ENCODE measurements at regions not wholly inside any gene's neighbourhood (a gene's known extent, or its start where the extent isn't known, plus 50 kb on each side); places are given as distances from the start of the nearest gene placed in this dataset.
"Not testable (repeated sequence)": the region's sequence is repeated elsewhere in the genome, so short reads cannot be mapped to it uniquely, and the experiment has no call there.

GRCh38 chr19:31018936-31019335, 330.3 kb downstream of the TSHZ3 start:
- DNase-seq: no peak

- no peak for DNase-seq
Observed at GRCh38 chr19:31015778-31016177, 333.5 kb downstream of the TSHZ3 start.

- no peak for DNase-seq
Observed at GRCh38 chr19:31014668-31015067, 334.6 kb downstream of the TSHZ3 start.

GRCh38 chr19:31013384-31014020, 335.7 kb downstream of the TSHZ3 start:
- no peak for DNase-seq

DNA sequence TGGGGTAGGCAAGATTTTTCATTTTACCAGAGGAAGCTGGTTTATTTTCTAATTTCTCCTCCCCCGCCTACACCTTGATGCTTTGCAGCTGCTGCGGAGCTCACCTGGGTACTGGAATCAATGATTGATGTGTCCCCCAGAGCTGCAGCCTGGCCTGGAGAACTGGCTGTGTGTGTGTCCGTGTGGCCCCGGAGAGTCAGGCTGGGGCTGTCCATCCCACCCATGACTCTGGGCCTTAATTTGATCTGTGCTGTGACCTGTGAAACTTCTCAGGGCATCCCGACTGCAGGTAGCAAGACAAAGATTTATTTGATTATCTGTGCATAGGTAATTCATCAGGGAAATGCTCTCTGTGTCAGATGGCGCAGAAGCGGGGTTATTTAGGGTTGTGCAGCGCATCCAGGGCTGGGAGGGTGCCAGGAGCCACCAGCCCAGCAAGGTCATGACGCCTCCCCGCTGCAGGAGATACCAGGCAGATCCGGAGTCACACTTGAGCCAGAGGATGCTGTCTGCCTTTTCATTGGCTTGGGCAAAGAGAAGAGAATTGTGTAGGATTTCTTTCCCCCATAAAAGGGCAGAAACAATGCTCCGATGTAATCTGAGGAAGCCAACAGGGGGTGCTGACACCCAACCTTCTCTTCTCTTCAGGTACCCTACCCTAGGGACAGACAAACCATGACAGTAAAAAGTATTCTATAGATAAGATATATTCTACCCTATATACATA, 346.6 kb downstream of the TSHZ3 start:
- DNase-seq: no peak

GRCh38 chr19:31001991-31002390, 347.2 kb downstream of the TSHZ3 start:
- no peak for DNase-seq

GRCh38 chr19:31000913-31001312, 348.3 kb downstream of the TSHZ3 start:
- no peak for DNase-seq

- DNase-seq: no peak
Observed at GRCh38 chr19:30999726-31000125, 349.5 kb downstream of the TSHZ3 start.

- no peak for DNase-seq
Observed at GRCh38 chr19:30997222-30997621, 352.0 kb downstream of the TSHZ3 start.

GRCh38 chr19:30978639-30979038, 370.6 kb downstream of the TSHZ3 start:
- DNase-seq: no peak

- no peak for DNase-seq
Observed at GRCh38 chr19:30969591-30969990, 379.6 kb downstream of the TSHZ3 start.

DNA sequence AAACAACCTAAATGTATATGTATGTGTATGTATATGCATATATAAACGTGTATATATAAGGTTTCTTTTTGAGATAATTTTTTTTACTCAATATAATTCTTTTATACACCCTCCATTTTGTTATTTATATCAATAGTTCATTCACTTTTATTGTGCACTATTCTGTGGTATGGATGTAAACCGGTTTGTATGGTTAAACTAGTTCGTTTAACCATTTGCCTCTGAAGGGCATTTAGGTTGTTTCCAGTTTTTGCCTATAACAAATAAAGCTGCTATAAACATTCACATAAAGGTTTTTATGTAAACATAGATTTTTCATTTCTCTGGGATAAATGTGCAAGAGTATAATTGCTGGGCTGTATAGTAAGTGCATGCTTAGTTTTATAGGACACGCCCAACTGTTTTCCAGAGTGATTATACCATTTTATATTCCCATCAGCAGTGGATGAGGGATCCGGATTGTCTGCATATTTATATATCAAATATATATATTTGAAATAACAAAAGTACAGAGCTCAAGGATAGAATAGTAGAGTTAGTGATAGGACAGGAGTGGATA, 380.3 kb downstream of the TSHZ3 start:
- DNase-seq: no peak

DNA sequence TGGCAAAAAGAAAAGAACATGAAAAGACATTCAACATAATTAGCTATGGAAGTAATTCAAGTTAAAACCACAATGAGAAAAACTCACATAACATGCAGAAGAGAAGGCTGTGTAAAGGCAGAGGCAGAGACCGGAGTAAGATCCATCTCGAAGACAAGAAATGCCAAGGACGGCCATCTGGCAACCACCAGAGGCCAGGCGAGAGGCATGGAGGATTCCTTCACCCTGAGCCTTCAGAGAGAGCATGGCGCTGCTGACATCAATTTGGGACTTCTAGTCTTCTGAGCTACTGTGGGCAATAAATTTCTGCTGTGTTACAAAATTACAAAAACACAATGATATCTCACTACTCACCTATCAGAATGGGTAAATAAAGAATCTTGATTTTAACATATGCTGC, 381.0 kb downstream of the TSHZ3 start:
- DNase-seq: no peak

DNA sequence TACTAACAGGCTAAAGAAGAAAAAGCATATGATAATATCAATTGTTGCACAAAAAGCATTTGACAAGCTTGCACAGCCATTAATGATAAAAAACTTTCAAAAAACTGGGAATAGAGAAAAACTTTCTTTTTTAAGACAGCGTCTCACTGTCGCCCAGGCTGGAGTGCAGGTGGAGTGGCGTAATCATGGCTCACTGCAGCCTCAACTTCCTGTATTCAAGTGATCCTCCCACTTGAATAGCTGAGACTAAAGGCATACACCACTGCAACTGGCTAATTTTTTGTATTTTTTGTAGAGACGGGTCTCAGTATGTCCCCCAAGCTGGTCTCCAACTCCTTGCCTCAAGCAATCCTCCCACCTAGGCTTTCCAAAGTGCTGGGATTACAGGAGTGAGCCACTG, 382.8 kb downstream of the TSHZ3 start:
- DNase-seq: no peak

DNA sequence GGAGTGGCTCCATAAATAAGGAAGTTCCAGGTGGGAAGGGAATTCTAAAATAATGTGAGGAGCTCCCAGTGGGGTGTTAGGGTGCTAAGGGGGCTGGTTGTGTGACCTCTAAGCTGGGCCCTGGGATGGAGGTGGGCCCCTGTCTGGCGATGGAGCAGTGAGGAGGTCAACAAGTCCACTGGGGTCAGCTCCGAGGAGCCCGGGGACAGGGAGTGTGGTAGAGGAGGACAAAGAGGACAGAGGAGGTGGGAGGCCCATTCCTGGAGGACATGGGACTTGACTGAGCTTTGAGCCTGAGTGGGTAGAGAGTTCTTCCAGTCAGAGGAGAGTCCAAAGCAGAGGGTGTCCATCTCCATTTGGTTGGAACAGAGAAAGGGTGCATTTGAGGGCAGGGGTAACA, 390.2 kb downstream of the TSHZ3 start:
- DNase-seq: no peak

DNA sequence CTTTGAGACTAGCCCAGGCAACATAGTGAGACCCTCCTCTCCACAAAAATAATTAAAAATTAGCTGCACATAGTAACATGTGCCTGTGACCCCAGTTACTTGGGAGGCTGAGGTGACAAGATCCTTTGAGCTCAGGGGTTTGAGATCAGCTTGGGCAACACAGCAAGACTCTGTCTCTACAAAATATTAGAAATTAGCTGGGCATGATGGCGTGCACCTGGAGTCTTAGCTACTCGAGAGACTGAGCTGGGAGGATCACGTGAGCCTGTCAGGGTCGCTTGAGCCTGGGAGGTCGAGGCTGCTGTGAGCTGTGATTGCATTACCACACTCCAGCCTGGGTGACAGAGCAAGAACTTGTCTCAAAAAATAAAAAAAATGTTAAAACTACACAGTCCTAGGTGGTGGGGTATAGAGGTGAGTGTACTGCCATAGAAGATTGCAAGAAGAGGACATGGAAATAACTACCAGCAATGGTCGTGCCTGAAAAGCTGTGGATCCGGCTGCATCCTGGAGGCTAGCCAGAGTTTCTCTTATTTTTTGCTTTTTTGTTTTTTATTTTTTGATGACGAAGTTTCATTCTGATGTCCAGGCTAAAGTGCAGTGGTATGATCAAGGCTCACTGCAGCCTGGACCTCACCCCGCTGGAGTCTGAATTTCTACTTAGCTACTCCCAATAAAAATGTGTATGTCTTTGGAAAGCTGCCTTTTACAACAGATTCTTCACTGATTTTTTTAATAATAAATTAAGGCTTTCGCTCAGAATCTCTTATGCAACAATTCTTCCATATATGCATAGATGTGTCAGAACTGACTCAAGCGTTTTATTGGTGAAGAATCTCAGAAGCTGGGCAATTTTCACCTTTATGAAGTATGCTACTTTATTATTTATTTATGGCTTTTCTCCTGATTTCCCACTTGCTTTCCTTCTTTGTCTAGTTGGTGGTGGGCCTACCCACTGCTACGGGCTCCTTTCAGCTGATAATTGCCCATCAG, 393.8 kb downstream of the TSHZ3 start:
- no peak for DNase-seq

- DNase-seq: not testable (repeated sequence)
Observed at GRCh38 chr19:30944276-30944932, 404.8 kb downstream of the TSHZ3 start.

DNA sequence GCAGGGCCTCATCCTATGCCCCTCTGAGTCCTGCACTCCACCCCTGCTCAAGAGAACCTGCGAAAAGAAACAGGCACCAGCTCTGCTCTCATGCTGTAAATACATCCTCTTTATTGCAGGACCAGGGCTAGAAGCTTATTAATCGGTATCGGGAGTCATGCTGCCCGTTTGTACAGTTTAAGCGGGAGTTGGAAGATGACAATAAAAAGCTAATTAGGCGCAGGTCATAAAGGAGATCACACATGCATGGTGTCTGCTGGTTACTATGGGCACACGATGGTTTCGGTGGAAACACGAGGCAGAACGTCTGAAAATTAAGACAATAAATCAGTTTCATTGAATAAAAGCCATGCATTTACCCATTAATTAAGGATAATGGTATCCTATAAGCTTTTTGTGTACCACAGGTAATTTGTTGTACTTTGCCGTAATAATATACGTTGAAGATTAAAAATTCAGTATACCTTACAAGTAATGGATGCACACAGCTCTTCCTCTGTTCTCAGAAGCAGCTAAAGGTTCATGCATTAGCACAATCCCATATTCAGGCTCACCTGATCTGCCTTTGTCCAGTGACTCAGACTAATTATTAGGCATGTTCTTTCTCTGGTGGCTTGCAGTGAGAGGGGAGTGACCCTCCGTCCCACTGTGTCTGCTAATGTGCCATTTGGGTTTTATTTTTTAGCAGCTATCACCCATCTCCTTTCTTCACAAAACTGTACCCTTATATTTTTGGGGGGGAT, 406.0 kb downstream of the TSHZ3 start:
- DNase-seq: no peak

GRCh38 chr19:30942636-30943035, 406.6 kb downstream of the TSHZ3 start:
- DNase-seq: no peak

GRCh38 chr19:30941591-30941990, 407.6 kb downstream of the TSHZ3 start:
- no peak for DNase-seq

DNA sequence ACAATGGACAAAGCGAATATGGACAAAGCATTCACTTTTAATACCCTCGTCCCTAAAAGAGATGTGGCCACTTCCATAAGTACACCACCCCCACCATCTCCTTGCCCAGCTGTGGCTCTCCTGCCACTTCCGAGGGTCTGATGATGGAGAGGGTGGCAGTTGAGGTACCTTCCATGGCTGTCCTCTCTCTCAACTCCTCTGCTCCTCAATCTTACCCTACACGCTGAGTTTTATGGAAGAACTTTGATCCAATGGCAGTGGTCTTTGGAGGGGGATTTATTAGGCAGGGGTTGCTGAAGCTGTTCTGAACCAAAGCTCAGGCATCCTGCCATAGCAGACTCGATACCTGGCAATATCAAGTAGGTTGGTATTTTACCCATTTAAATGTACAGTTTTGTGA, 413.0 kb downstream of the TSHZ3 start:
- no peak for DNase-seq

DNA sequence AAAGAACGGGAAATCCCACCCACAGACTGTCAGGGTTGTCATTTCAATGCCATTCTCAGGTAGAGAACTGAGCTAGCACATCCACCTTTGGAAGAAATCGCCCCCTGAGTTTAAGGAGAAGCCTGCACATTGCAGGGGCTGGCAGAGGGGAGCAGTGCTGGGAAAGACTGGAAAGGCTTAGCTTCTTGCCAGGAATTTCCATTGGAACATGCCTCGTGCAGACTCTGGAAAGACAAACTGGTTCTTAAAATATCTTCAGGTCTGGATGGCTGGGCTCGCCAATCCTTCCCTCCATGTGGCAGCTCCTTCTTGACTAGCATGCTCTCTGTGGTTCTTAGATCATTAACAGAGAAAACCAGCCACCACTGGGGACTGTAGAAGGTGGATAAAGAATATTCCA, 414.1 kb downstream of the TSHZ3 start:
- DNase-seq: no peak
